ENCODE measurements at regions not wholly inside any gene's neighbourhood (a gene's known extent, or its start where the extent isn't known, plus 50 kb on each side); places are given as distances from the start of the nearest gene placed in this dataset.

DNA sequence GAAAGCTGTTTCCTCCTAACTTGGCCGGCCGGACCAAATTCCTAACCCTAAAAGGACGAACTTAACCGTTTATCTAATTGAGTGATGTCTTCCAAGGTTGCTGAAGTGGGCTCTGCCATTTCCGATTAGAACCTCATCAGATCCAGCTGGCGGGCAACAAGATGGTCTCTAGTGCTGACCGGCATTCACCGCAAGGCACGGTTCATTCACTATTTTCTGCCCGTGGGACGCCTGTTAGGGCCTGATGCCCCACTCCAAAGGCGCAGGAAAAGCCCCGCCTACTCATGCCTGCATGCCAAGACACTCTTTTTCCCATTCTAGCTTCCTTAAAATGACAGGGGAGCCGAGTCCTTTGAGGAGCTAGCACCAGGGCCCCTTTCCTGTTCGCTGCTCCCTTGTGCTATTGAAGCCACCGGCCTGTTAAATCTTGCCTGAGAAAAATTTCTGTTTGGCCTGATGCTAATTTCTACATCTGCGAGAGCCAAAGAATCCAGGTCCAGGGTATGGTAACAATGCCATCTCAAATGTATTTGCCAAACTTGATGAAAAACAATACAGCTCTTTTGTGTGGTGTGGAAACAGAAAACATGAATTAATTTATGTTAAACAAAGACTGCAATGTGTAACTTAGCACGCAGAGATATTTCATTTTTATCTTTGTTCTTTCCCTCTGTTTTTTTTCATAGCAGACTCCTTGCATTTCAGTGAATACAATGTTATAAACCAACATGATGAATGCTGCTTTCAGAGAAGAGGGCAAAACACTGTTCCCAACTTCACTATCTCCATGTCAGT is 1071.2 kb upstream of the USP15 start:
- Histone ChIP-seq H3K79me2 (ENCODE audit: insufficient read depth, low read length) (no peaks in the 10 kb centered on the region), H3K27me3 (ENCODE audit: control insufficient read depth in 2 of 2, insufficient read depth in 2 of 2, low read length in 2 of 2) (no peaks in the 10 kb centered on the region), H3K4me1 (ENCODE audit: control insufficient read depth in 1 of 2, insufficient read depth in 2 of 2, low read length in 2 of 2) (no peaks in the 10 kb centered on the region), H3K36me3 (replicated peaks in 1 of 2; ENCODE audit: control insufficient read depth in 1 of 2, insufficient read depth in 2 of 2, low read length in 2 of 2) (no peaks in the 10 kb centered on the region), H3K4me3 (replicated peaks in 1 of 3; ENCODE audit: low read depth in 2 of 3, low read length in 3 of 3) (no peak overlapping the region), H3K9ac (ENCODE audit: insufficient read depth, low read length, poor library complexity, severe bottlenecking) (no peak overlapping the region), H4K20me1 (ENCODE audit: insufficient read depth, low read length) (no peaks in the 10 kb centered on the region), H2AFZ (ENCODE audit: insufficient read depth, low read depth, low read length, poor library complexity, severe bottlenecking) (no peak overlapping the region), H3K9me3 (replicated peaks in 1 of 2; ENCODE audit: control insufficient read depth in 1 of 2, insufficient read depth in 1 of 2, low read length in 2 of 2) (peaks cover 5 to 12% of the 10 kb centered on the region in 2 donors), H3K4me2 (replicated peaks; ENCODE audit: extremely low read depth, low read length, poor library complexity, severe bottlenecking) (no peak overlapping the region), H3K27ac (ENCODE audit: low read depth in 1 of 2, low read length in 2 of 2) (no peak overlapping the region)
- no peaks in the 10 kb centered on the region for H3K4me1 Mint-ChIP-seq
- intact Hi-C loops (cut with micrococcal nuclease), result no loop called here
- H3K36me3 Mint-ChIP-seq, result no peaks in the 10 kb centered on the region
- 85% methylated on average over 15 of the region's 18 CpGs for WGBS (ENCODE audit: insufficient coverage)
- no peak for DNase-seq
- TF ChIP-seq CTCF (IDR thresholded peaks at IDR 0.05), result no peak
- no peak overlapping the region for H3K4me3 Mint-ChIP-seq
- peaks cover 2 to 21% (median 6%) of the 10 kb centered on the region in 7 donors for H3K9me3 Mint-ChIP-seq
- no peak overlapping the region for H3K27ac Mint-ChIP-seq
- H3K27me3 Mint-ChIP-seq (ENCODE audit: low read depth in 3 of 3), result no peaks in the 10 kb centered on the region

DNA sequence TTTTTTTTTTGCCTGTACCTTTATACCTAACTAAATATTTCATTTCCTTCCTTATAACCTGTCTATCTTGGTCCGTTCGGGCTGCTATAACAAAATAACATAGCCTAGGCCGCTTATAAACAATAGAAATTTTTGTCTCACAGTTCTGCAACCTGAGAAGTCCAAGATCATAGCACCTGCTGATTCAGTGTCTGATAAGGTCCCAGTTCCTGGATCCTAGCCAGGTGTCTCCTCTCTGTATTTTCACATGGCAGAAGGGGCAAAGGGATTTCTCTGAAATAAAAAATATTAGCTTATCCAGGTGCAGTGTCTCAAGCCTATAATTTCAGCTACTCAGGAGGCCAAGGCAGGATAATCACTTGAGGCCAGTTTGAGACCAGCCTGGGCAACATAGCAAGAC is 1046.6 kb upstream of the USP15 start:
- no peak for TF ChIP-seq CTCF (IDR thresholded peaks at IDR 0.05)

More for the DNA sequence above, 1046.6 kb upstream of the USP15 start:
- no peak overlapping the region for H3K4me3 ChIP-seq (replicated peaks in 1 of 3; ENCODE audit: low read depth in 2 of 3, low read length in 3 of 3)
- no peaks in the 10 kb centered on the region for H3K36me3 ChIP-seq (replicated peaks in 1 of 2; ENCODE audit: control insufficient read depth in 1 of 2, insufficient read depth in 2 of 2, low read length in 2 of 2)
- intact Hi-C loops (cut with micrococcal nuclease), result no loop called here
- H3K9me3 ChIP-seq (replicated peaks in 1 of 2; ENCODE audit: control insufficient read depth in 1 of 2, insufficient read depth in 1 of 2, low read length in 2 of 2), result peaks cover 13 to 15% of the 10 kb centered on the region in 2 donors
- no peak overlapping the region for H3K9ac ChIP-seq (ENCODE audit: insufficient read depth, low read length, poor library complexity, severe bottlenecking)
- no peaks in the 10 kb centered on the region for H3K79me2 ChIP-seq (ENCODE audit: insufficient read depth, low read length)
- Mint-ChIP-seq H3K36me3 (no peaks in the 10 kb centered on the region), H3K4me1 (no peaks in the 10 kb centered on the region), H3K9me3 (peaks cover 0 to 11% (median 8%) of the 10 kb centered on the region in 7 donors), H3K27ac (no peak overlapping the region), H3K4me3 (no peak overlapping the region), H3K27me3 (ENCODE audit: low read depth in 3 of 3) (no peaks in the 10 kb centered on the region)
- no peaks in the 10 kb centered on the region for H3K27me3 ChIP-seq (ENCODE audit: control insufficient read depth in 2 of 2, insufficient read depth in 2 of 2, low read length in 2 of 2)
- no peak overlapping the region for H2AFZ ChIP-seq (ENCODE audit: insufficient read depth, low read depth, low read length, poor library complexity, severe bottlenecking)
- H3K4me2 ChIP-seq (replicated peaks; ENCODE audit: extremely low read depth, low read length, poor library complexity, severe bottlenecking), result no peak overlapping the region
- no peaks in the 10 kb centered on the region for H4K20me1 ChIP-seq (ENCODE audit: insufficient read depth, low read length)
- no peak for DNase-seq
- no peaks in the 10 kb centered on the region for H3K4me1 ChIP-seq (ENCODE audit: control insufficient read depth in 1 of 2, insufficient read depth in 2 of 2, low read length in 2 of 2)
- 86% methylated on average over 3 of the region's 3 CpGs for WGBS (ENCODE audit: insufficient coverage)
- no peak overlapping the region for H3K27ac ChIP-seq (ENCODE audit: low read depth in 1 of 2, low read length in 2 of 2)

All from CD14-positive monocyte (primary cell).